ENCODE measurements at regions not wholly inside any gene's neighbourhood (a gene's known extent, or its start where the extent isn't known, plus 50 kb on each side); places are given as distances from the start of the nearest gene placed in this dataset.

DNA sequence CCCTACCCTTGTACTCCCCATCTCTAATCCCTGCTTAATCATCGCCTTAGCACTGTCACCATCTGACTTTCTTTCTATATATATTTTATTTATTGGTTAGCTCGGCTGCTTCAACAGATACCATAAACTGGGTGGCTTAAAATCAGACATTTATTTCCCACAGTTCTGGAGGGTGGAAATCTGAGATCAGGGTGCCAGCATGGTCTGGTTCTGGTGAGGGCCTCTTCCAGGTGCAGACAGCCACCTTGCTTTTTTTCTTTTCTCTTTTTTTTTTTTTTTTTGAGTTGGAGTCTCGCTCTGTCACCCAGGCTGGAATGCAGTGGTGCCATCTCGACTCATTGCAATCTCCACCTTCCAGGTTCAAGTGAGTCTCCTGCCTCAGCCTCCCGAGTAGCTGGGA, 127.5 kb upstream of the ESR1 start:
- TF ChIP-seq POLR2A (IDR thresholded peaks at IDR 0.05; ENCODE audit: low read depth, low read length): no peak
- no peak for TF ChIP-seq POLR2AphosphoS5 (IDR thresholded peaks at IDR 0.05; ENCODE audit: low read depth, low read length)

Measured in GM12891 (cell line).